SK-N-SH treated with all-trans-retinoic acid at 6 μM for 48 hours (cell line): ENCODE measurements at regions not wholly inside any gene's neighbourhood (a gene's known extent, or its start where the extent isn't known, plus 50 kb on each side); places are given as distances from the start of the nearest gene placed in this dataset.

Source experiments
- ATAC-seq: fragments of 200-7000 bp; cut with Tn5 transposase; 3 replicates; pipeline ENCODE4 v1.9.1; 2020; ENCODE audit warnings: mild to moderate bottlenecking, moderate library complexity
- ARNTL ChIP-seq: fragments of 450-650 bp; formaldehyde crosslinking; IDR thresholded peaks from 2 replicates; pipeline ENCODE4 v1.5.0; 2020; ENCODE audit warnings: low read depth, mild to moderate bottlenecking, moderate library complexity, borderline replicate concordance
- BACH2 ChIP-seq: fragments of 250-450 bp; sonication (Bioruptor Pico); IDR thresholded peaks from 2 replicates; pipeline ENCODE4 v1.9.0; 2021; ENCODE audit warnings: mild to moderate bottlenecking, borderline replicate concordance
- CSDC2 ChIP-seq: fragments of 250-450 bp; sonication (Bioruptor Pico); IDR thresholded peaks from 2 replicates; pipeline ENCODE4 v1.5.0; 2020; ENCODE audit warnings: mild to moderate bottlenecking, moderate library complexity
- ESRRG ChIP-seq: fragments of 250-450 bp; sonication (Bioruptor Pico); IDR thresholded peaks from 2 replicates; pipeline ENCODE4 v1.6.1; 2021; ENCODE audit warnings: mild to moderate bottlenecking
- GLIS3 ChIP-seq: fragments of 250-450 bp; sonication (Bioruptor Pico); IDR thresholded peaks from 2 replicates; pipeline ENCODE4 v1.5.0; 2020; ENCODE audit warnings: mild to moderate bottlenecking, moderate library complexity
- ISL1 ChIP-seq: fragments of 250-450 bp; sonication (Bioruptor Pico); IDR thresholded peaks from 2 replicates; pipeline ENCODE4 v2.1.2; 2022; ENCODE audit warnings: mild to moderate bottlenecking, moderate library complexity
- OSR1 ChIP-seq: fragments of 250-450 bp; sonication (Bioruptor Pico); IDR thresholded peaks from 2 replicates; pipeline ENCODE4 v1.8.0; 2022; ENCODE audit warnings: moderate library complexity, mild to moderate bottlenecking, inconsistent platforms
- PPARA ChIP-seq: fragments of 250-450 bp; sonication (Bioruptor Pico); IDR thresholded peaks from 2 replicates; pipeline ENCODE4 v1.5.0; 2020; ENCODE audit warnings: mild to moderate bottlenecking, borderline replicate concordance
- RARB ChIP-seq: fragments of 250-450 bp; sonication (Bioruptor Pico); IDR thresholded peaks from 2 replicates; pipeline ENCODE4 v1.8.0; 2021; ENCODE audit warnings: mild to moderate bottlenecking, moderate library complexity
- SNAI2 ChIP-seq: fragments of 250-450 bp; sonication (Bioruptor Pico); IDR thresholded peaks from 2 replicates; pipeline ENCODE4 v1.5.0; 2020; ENCODE audit warnings: mild to moderate bottlenecking, moderate library complexity
- TCF4 ChIP-seq: fragments of 250-450 bp; sonication (Bioruptor Pico); IDR thresholded peaks from 2 replicates; pipeline ENCODE4 v1.8.0; 2021; ENCODE audit warnings: mild to moderate bottlenecking, moderate library complexity, borderline replicate concordance
- TOX ChIP-seq: fragments of 250-450 bp; sonication (Bioruptor Pico); IDR thresholded peaks from 2 replicates; pipeline ENCODE4 v1.8.0; 2021; ENCODE audit warnings: mild to moderate bottlenecking, moderate library complexity, borderline replicate concordance
- ZC3H10 ChIP-seq: fragments of 250-450 bp; sonication (Bioruptor Pico); IDR thresholded peaks from 2 replicates; pipeline ENCODE4 v1.5.1; 2021; ENCODE audit warnings: mild to moderate bottlenecking, moderate library complexity
- ZFP3 ChIP-seq: fragments of 250-450 bp; sonication (Bioruptor Pico); IDR thresholded peaks from 2 replicates; pipeline ENCODE4 v1.5.0; 2020; ENCODE audit warnings: mild to moderate bottlenecking, moderate library complexity
- ZFP30 ChIP-seq: fragments of 450-650 bp; formaldehyde crosslinking; IDR thresholded peaks from 2 replicates; pipeline ENCODE4 v1.5.0; 2022; ENCODE audit warnings: mild to moderate bottlenecking, moderate library complexity
- ZNF565 ChIP-seq: fragments of 450-650 bp; formaldehyde crosslinking; conservative IDR thresholded peaks from 2 replicates; pipeline ENCODE4 v1.5.0; 2020; ENCODE audit warnings: low read depth, mild to moderate bottlenecking, moderate library complexity
- ZNF70 ChIP-seq: fragments of 450-650 bp; formaldehyde crosslinking; IDR thresholded peaks from 2 replicates; pipeline ENCODE4 v1.5.0; 2020; ENCODE audit warnings: mild to moderate bottlenecking, moderate library complexity
- ZNF8 ChIP-seq: fragments of 450-650 bp; formaldehyde crosslinking; IDR thresholded peaks from 2 replicates; pipeline ENCODE4 v1.5.0; 2020; ENCODE audit warnings: mild to moderate bottlenecking, moderate library complexity
- TF ChIP-seq, protein P1 (sequence below): fragments of 250-450 bp; sonication (Bioruptor Pico); IDR thresholded peaks from 2 replicates; pipeline ENCODE4 v1.8.0; 2020; ENCODE audit warnings: mild to moderate bottlenecking, moderate library complexity, borderline replicate concordance
- TF ChIP-seq, protein P2 (sequence below): fragments of 250-450 bp; sonication (Bioruptor Pico); IDR thresholded peaks from 2 replicates; pipeline ENCODE4 v1.8.0; 2021; ENCODE audit warnings: low read depth, mild to moderate bottlenecking, moderate library complexity, borderline replicate concordance
- TF ChIP-seq, protein P3 (sequence below): fragments of 250-450 bp; sonication (Bioruptor Pico); IDR thresholded peaks from 2 replicates; pipeline ENCODE4 v1.5.1; 2020; ENCODE audit warnings: low read depth, mild to moderate bottlenecking, moderate library complexity

DNA sequence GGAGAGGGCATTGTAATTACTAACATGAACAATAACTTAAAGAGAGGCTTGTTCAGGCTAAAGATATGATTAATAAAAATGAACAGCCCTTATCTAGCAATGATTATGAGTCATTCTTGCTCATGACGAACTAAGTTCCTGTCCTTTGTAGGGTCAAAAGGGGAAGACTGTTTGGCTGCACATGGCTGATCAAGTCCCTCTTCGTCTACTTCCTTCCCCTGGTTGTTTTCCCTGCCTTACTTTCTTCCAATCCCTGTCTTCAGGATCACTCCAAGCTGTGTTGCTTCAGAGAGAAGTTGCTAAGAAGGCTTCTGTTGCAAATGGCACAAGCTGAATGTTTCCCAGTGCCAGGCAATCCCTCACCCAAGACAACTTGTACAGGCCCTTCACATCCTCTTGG lies 115.0 kb upstream of the HS3ST1 start:
- no peak for ATAC-seq

DNA sequence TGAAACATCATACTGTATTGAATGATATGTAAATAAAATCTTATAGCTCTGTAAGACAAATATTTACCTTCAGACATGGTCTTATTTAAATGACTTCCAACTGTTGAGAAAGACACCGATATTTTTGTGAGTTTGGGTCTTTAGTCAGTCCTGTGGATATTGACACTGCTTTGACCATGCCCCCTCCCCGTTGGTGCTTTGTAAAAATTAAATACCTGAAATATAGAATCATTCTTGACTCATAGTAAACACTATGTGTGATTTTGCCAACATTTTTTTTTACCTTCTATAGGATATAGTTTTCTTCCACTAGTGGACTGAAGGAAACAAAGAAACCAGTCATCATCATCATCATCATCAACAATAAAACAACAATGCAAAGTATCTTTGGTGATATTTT lies 114.3 kb upstream of the HS3ST1 start:
- no peak for ATAC-seq
- TF ChIP-seq TOX (CRISPR knock-in tag) (no peak), ARNTL (CRISPR knock-in tag) (no peak), ESRRG (CRISPR knock-in tag) (no peak), OSR1 (no peak), PPARA (no peak), ZNF70 (CRISPR knock-in tag) (no peak), RARB (no peak), BACH2 (no peak), GLIS3 (CRISPR knock-in tag) (no peak), CSDC2 (CRISPR knock-in tag) (no peak), TCF4 (CRISPR knock-in tag) (no peak), ZNF565 (no peak), ZC3H10 (CRISPR knock-in tag) (no peak), ZFP3 (CRISPR knock-in tag) (no peak), ISL1 (no peak), ZNF8 (CRISPR knock-in tag) (no peak), SNAI2 (CRISPR knock-in tag) (no peak)
- TF ChIP-seq, protein P1, sequence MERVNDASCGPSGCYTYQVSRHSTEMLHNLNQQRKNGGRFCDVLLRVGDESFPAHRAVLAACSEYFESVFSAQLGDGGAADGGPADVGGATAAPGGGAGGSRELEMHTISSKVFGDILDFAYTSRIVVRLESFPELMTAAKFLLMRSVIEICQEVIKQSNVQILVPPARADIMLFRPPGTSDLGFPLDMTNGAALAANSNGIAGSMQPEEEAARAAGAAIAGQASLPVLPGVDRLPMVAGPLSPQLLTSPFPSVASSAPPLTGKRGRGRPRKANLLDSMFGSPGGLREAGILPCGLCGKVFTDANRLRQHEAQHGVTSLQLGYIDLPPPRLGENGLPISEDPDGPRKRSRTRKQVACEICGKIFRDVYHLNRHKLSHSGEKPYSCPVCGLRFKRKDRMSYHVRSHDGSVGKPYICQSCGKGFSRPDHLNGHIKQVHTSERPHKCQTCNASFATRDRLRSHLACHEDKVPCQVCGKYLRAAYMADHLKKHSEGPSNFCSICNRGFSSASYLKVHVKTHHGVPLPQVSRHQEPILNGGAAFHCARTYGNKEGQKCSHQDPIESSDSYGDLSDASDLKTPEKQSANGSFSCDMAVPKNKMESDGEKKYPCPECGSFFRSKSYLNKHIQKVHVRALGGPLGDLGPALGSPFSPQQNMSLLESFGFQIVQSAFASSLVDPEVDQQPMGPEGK: no peak

More for the DNA sequence above, 115.0 kb upstream of the HS3ST1 start:
- no peak for TF ChIP-seq ZFP30 (CRISPR knock-in tag)
- TF ChIP-seq RARB: no peak
- no peak for TF ChIP-seq BACH2
- TF ChIP-seq, protein P2, sequence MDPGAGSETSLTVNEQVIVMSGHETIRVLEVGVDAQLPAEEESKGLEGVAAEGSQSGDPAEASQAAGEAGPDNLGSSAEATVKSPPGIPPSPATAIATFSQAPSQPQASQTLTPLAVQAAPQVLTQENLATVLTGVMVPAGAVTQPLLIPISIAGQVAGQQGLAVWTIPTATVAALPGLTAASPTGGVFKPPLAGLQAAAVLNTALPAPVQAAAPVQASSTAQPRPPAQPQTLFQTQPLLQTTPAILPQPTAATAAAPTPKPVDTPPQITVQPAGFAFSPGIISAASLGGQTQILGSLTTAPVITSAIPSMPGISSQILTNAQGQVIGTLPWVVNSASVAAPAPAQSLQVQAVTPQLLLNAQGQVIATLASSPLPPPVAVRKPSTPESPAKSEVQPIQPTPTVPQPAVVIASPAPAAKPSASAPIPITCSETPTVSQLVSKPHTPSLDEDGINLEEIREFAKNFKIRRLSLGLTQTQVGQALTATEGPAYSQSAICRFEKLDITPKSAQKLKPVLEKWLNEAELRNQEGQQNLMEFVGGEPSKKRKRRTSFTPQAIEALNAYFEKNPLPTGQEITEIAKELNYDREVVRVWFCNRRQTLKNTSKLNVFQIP (CRISPR knock-in tag): no peak
- no peak for TF ChIP-seq TCF4 (CRISPR knock-in tag)
- no peak for TF ChIP-seq ZC3H10 (CRISPR knock-in tag)
- TF ChIP-seq ARNTL (CRISPR knock-in tag): no peak
- TF ChIP-seq OSR1: no peak
- TF ChIP-seq CSDC2 (CRISPR knock-in tag): no peak
- TF ChIP-seq SNAI2 (CRISPR knock-in tag): no peak
- no peak for TF ChIP-seq PPARA
- TF ChIP-seq ZNF8 (CRISPR knock-in tag): no peak
- no peak for TF ChIP-seq TOX (CRISPR knock-in tag)

DNA sequence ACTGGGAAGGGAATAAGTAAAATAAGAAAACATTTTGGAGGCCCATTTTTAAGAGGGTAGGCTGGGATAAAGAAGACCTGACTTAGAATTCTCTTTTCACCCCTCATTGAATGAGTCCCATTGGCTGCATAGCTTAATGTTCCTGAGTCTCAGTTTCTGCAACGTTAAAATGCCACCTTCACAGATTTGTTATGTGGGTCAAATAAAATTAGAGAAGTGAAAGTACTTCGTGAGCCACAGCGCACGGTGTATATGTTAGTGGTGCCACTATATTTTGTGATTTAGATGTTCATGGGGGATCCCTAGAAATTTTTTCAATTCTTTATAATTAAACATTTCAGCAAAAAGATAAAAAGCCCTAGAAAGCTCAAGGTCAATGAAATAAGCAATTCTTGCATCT lies 109.2 kb upstream of the HS3ST1 start:
- TF ChIP-seq ESRRG (CRISPR knock-in tag) (no peak), OSR1 (no peak), TCF4 (CRISPR knock-in tag) (no peak), ZNF565 (no peak), GLIS3 (CRISPR knock-in tag) (no peak), TOX (CRISPR knock-in tag) (no peak), ZNF8 (CRISPR knock-in tag) (no peak), BACH2 (no peak), CSDC2 (CRISPR knock-in tag) (no peak)
- TF ChIP-seq, protein P1: no peak
- ATAC-seq: no peak

DNA sequence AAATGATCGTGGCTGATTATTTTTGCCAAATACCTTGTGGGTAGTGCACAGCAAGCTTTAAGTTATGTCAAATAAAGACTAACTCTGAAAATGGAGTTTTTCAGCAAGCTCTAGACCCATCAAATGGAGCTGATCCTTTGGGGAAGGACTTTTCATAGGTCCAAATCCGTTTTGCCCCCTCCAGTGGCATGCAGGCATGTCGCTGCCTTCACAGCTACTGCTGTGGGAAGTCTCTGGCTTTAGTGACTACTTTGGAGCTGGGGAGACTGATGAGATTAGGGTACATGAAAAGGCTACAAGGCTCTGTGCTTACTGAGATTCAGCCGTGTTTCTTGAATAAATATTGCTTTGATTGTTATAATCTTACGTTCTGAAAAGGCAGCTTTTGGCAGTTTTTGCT lies 106.6 kb upstream of the HS3ST1 start:
- TF ChIP-seq, protein P3, sequence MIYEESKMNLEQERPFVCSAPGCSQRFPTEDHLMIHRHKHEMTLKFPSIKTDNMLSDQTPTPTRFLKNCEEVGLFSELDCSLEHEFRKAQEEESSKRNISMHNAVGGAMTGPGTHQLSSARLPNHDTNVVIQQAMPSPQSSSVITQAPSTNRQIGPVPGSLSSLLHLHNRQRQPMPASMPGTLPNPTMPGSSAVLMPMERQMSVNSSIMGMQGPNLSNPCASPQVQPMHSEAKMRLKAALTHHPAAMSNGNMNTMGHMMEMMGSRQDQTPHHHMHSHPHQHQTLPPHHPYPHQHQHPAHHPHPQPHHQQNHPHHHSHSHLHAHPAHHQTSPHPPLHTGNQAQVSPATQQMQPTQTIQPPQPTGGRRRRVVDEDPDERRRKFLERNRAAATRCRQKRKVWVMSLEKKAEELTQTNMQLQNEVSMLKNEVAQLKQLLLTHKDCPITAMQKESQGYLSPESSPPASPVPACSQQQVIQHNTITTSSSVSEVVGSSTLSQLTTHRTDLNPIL (CRISPR knock-in tag): no peak
- no peak for TF ChIP-seq TCF4 (CRISPR knock-in tag)
- no peak for TF ChIP-seq ISL1
- TF ChIP-seq ZFP30 (CRISPR knock-in tag): no peak
- TF ChIP-seq, protein P2 (CRISPR knock-in tag): no peak
- no peak for ATAC-seq
